Activated T-cell treated with anti-CD3 and anti-CD28 coated beads for 24 hours (primary cell): ENCODE measurements at regions not wholly inside any gene's neighbourhood (a gene's known extent, or its start where the extent isn't known, plus 50 kb on each side); places are given as distances from the start of the nearest gene placed in this dataset.

Experiments
- DNase-seq: peaks from one replicate; pipeline ENCODE4 v3.0.0-alpha.2; 2020; ENCODE audit warnings: low read depth

- no peak for DNase-seq
Observed at GRCh38 chr10:128557149-128557710, 431.0 kb upstream of the MKI67 start.

- DNase-seq, result no peak
Observed at GRCh38 chr10:128560406-128560805, 434.2 kb upstream of the MKI67 start.

DNA sequence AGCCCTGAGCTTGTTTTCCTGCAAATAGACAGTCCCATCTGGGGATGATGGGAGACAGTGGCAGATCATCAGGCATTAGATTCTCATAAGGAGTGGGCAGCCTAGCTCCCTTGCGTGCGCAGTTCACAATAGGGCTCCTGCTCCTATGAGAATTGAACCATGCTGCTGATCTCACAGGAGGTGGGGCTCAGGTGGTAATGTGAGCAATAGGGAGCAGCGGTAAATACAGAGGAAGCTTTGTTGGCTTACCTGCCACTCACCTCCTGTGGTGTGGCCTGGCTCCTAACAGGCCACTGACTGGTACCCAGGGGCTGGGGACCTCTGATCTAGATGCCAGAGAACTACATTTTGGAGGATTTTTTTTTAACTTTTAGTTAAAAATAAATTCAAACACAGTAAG lies 434.8 kb upstream of the MKI67 start:
- no peak for DNase-seq

DNA sequence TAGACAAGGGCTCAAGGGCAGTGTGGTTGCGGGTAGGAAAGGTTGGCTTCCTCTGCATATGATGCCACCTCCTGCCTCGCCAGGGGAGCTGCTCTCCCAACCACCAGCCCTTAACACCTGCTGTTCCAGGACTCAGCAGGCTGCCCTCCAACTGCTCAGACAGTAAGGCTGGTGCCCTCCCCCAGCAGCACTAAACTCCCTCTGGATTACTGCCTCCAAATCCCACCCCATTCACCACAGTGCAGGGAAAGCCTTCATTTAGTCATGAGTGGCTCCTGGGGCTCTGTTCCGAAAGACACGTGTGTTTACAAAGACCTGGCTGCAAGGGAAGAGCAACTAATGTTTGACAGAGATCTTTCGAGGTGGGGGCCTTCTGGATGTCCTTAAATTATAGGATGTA lies 437.2 kb upstream of the MKI67 start:
- DNase-seq, result no peak

GRCh38 chr10:128563904-128564303 lies 437.7 kb upstream of the MKI67 start:
- no peak for DNase-seq

- no peak for DNase-seq
Observed at GRCh38 chr10:128566361-128566968, 440.2 kb upstream of the MKI67 start.

DNA sequence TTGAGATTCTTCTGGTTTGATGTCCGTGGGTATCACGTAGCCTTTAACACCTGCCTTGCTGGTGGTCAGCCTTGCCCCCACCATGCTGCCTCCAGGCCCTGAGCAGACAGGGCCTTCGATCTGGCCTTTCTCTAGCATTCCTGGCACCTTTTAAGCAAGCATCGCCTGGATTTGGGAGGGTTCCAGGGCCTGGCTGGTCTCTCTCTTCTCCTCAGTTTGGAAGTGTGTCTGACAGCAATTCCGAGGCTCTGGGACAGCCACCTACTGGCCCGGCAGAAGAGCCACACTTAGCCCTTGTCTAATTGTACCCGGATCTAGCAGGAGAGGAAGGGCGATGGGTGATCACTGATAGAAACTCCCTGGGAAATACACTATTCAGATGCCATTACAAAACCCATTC lies 441.3 kb upstream of the MKI67 start:
- DNase-seq, result no peak

GRCh38 chr10:128568041-128568440 lies 441.8 kb upstream of the MKI67 start:
- no peak for DNase-seq

GRCh38 chr10:128568491-128568890 lies 442.3 kb upstream of the MKI67 start:
- DNase-seq, result no peak

DNA sequence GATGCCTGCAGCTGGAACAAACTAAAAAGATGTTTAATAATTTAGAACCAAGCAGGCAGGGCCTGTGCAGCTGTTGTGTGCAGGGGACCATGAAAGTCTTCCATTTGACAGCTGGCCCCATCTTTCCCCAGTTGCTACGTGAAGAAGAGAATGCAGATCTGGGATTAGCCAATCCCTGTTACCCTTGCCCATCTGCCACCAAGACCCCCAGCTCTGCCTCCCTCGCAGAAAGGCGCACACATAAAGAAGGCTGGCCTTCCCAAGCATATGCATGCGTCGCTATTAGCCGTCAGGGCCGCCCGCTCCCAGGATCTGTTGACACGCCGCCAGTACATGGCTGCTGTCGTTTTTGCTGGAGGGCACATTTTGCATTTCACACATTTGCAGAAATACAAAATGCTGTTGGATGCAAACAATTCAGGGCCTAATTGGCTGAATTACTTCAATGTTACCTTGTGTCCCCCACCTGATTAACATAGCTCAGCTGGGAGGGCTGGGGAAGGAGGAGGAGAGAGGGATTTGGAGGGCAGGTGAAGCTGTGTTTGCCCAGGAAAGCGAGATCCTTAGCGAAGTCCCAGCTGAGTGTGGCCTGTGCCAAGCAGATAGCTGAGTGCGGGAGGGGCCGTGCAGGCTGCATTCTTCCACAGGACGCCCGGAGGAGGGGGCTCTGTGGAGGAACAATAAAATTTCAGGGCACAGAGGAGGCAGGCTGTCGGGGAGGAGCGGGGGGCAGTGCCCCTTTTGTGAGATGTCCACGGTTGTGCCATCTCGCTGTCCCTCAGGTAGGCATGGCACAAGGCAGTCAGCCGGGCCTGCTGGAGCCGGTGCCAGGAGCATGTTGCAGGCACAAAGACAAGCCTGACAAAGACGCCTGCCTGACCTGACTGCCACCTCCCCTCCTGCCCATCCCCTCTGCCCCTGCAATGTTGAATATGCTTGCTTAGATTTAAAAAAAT lies 443.0 kb upstream of the MKI67 start:
- no peak for DNase-seq

DNA sequence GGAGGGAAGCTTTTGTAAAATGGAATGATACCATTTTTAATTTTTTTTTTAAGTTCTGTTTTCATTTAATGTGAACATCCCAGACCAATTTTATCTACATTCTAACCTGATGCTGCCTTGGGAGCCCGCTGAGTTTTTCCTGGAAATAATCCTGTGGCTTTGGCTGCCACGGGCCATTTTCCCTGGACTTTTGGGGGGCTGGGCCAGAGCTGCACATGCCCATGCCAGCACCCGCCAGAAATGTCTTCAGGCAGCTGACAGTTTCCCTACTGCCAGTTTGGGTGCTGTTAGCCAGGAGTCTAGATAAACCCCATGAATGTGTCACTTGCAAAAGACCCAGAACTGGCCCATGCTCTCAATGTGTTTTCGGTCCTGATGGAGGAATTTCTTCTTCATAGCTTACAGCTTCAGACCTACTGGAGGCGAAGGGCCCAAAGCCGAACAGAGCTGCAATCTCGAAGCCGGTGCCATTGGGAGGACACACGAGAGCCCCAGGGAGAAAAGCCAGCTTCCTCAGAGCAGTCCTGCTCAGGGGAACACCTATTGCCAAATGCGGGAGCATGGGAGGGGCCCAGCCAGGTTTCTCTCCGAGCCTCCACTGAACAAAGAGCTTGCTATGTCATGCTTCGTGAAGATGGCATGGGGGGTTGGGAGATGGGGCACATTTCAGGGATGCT lies 444.2 kb upstream of the MKI67 start:
- DNase-seq, result no peak

DNA sequence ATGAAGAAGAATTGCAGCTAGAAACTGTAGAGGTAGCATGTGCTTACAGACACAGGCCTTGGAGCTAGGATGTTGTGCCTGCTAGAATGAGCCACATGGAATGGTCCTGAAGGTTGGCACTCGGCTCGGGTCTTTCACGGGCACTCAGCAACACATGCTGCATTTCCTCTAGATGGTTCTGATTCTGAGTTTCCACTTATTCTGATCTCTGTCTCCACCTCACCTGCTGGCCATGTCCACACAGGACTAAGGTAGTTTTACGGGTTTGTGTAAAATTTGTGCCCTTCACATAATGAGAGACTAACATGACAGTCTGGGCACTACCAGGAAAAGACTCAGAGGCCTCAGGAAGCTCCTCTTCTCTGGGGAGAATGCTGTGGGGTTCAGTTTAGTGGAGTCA lies 444.8 kb upstream of the MKI67 start:
- no peak for DNase-seq

GRCh38 chr10:128571745-128572144 lies 445.5 kb upstream of the MKI67 start:
- no peak for DNase-seq

DNA sequence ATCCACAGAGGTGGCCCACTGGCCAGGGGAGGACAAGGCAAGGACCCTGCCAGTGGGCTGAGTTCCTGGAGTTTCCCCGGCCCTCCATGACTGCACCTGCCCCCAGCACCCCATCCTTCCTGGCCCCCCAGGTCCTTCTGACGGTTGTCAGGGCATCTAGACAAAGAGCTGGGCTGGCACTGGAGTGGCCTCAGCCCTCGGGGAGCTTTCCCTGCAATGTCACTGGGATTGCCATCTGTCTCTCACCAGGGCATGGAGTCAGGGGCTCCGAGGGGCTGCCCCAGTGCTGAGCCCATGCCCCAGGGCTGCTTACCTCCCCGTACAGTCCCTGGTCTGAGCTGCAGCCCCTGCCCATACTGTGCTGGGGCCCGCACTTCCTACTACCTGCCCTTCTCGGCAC lies 446.5 kb upstream of the MKI67 start:
- DNase-seq, result no peak

DNA sequence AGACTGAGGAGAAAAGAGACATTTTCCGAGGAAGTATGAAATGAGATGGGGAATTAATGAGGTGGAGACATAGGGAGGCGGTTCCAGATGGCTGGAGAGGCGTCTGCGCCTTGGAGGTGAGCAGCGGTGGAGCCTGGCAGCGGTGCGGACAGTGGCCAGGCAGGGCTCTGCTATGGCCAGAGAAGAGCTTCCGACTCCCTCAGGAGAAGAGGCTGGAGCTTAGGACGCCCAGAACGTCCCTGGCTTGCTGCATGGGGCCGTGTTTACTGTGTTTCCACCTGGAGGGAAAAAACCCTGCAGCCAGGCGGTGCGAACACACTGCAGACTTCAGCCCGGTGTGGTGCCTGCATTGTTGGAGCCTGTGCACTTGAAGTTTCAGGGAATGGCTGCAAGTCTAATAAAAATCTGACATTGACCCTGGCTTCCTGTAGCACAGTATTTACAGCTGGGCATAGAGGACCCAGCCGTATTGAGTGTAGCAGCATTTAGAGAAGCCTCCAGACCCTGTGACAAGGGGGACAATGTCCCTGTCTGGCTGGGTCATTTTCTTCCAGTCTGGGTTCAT lies 447.1 kb upstream of the MKI67 start:
- DNase-seq, result no peak

- no peak for DNase-seq
Observed at GRCh38 chr10:128573986-128574385, 447.8 kb upstream of the MKI67 start.

GRCh38 chr10:128574581-128575210 lies 448.5 kb upstream of the MKI67 start:
- no peak for DNase-seq

- no peak for DNase-seq
Observed at GRCh38 chr10:128575761-128576160, 449.5 kb upstream of the MKI67 start.

DNA sequence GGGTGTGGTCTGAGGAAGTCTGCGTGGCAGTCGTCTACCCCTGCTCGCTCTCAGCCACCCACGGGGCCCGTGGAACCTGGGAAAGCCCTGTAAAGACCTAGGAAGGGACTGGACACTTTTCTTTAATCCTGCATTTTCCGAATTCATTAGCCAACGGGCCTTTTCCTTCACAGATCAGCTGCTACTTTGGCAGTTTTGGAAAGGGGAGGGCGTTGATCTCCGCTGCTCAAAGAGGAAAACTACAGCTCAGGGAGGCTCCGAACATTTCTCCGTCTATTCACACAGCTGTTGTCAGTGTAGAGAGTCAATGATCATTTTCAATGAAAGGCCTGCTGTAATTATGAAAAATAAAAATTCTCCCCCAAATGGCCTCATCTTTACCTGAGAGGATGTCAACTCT lies 450.1 kb upstream of the MKI67 start:
- DNase-seq, result no peak

DNA sequence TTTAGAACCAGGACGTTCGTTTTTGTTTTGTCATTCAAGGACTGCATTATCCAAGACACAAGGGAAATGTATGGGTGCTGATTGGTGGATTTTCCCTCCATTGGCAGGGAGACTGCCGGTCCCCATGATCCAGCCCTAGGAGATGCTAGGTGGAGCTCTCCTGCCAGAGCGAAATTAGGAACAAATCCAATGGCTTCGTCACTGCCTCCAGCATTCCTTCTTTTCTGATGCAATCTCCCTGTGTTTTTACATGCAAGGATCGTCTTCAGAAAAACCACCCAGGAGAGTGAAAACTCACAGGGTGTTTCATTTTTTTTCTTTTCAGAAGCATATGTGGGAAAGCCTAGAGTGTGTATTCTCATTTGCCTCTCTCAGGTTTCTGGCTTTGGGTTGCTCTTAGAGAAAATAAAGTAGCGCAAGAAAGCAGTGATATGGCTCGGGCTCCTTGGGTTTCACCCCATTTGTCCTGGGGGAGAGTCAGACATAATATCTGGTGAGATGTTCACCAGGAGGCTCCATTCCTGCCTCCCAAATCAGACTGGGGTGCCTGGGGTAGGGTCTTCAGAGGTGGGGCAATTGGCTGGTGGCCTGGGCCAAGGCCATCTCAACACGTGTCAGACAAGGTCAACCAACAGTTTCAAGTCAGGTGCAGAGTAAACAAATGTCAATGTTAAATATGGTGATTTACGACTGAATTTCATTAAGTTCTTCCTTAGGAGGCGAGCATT lies 450.9 kb upstream of the MKI67 start:
- DNase-seq, result no peak
